GM23338 (cell line): ENCODE measurements at regions not wholly inside any gene's neighbourhood (a gene's known extent, or its start where the extent isn't known, plus 50 kb on each side); places are given as distances from the start of the nearest gene placed in this dataset.

Experiments used
- CREB1 ChIP-seq: fragments of 250-450 bp; sonication (Bioruptor Pico); IDR thresholded peaks from 2 replicates; pipeline ENCODE4 v1.5.0; 2020; ENCODE audit warnings: low read depth, mild to moderate bottlenecking, moderate library complexity
- CTCF ChIP-seq, 2 experiments: fragments of 200-600 bp in 1 of 2; sonication (generic) in 1 of 2; conservative IDR thresholded peaks; 2 replicates each; pipeline versions ENCODE4 v1.5.1 to v1.6.1; 2016 to 2017; ENCODE audit warnings: antibody characterized with exemption in 2 of 2, low read depth in 2 of 2, mild to moderate bottlenecking in 2 of 2, moderate library complexity in 1 of 2
- EZH2 ChIP-seq: fragments of 200-600 bp; sonication (generic); IDR thresholded peaks from one replicate; pipeline ENCODE4 v1.8.0; 2017; ENCODE audit warnings: antibody characterized with exemption, mild to moderate bottlenecking, low read depth; ENCODE audit not compliant: unreplicated experiment
- NANOG ChIP-seq: IDR thresholded peaks from 2 replicates; pipeline ENCODE4 v1.6.1; 2016; ENCODE audit warnings: antibody characterized with exemption, borderline replicate concordance
- POLR2AphosphoS5 ChIP-seq: IDR thresholded peaks from 2 replicates; pipeline ENCODE4 v1.6.1; 2016; ENCODE audit warnings: antibody characterized with exemption, low read depth

GRCh38 chr1:232886271-232886670 lies 64.1 kb upstream of the NTPCR start:
- TF ChIP-seq POLR2AphosphoS5, result no peak
- no peak for TF ChIP-seq CTCF (conservative IDR thresholded peaks at IDR 0.05; ENCODE audit: low read depth in 2 of 2)
- TF ChIP-seq EZH2, result no peak
- TF ChIP-seq CREB1 (CRISPR knock-in tag), result no peak
- TF ChIP-seq NANOG, result no peak
